Erythroblast (primary cell): ENCODE measurements at regions not wholly inside any gene's neighbourhood (a gene's known extent, or its start where the extent isn't known, plus 50 kb on each side); places are given as distances from the start of the nearest gene placed in this dataset.

Experiments used
- GATA1 ChIP-seq: IDR thresholded peaks from 2 replicates; pipeline ENCODE4 v1.6.1; 2011; ENCODE audit warnings: low read depth, mild to moderate bottlenecking, control low read depth, low read length, moderate library complexity
- POLR2A ChIP-seq: IDR thresholded peaks from 2 replicates; pipeline ENCODE4 v1.6.1; 2011; ENCODE audit warnings: mild to moderate bottlenecking, low read length

DNA sequence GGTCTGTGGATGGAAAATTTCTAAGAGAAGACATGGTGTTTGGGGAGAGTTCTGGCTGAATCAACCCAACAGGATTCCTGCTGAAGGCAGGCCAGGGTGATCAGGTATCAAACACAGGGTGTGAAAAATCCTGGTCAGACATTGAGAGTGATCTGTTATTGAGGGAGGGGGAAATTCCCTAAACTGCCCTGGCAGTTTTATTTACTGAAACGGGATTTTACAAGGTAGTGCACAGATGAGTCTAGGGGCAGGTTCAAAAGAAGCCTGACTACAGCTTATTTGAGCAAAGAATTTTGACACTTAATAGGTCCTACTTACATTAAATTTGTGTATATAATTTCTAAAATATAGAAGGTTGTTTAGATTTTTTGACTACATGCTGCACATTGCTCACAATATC lies 569.4 kb upstream of the RGS18 start:
- TF ChIP-seq POLR2A (no peak), GATA1 (no peak)
